Activated CD4-positive, alpha-beta T cell treated with anti-CD3 and anti-CD28 coated beads, Interleukin-2, amount 10 ng/mL, durations not matched to agents 24 days and 14 days (primary cell): ENCODE measurements at regions not wholly inside any gene's neighbourhood (a gene's known extent, or its start where the extent isn't known, plus 50 kb on each side); places are given as distances from the start of the nearest gene placed in this dataset.

Experiments
- DNase-seq: peaks from one replicate; pipeline ENCODE4 v3.0.0; 2022
- H3K27ac Mint-ChIP-seq: one replicate; pipeline ENCODE4 v1.8.0; 2022; ENCODE audit warnings: mild to moderate bottlenecking, mixed read lengths
- H3K27me3 Mint-ChIP-seq: one replicate; pipeline ENCODE4 v1.8.0; 2022; ENCODE audit warnings: mixed read lengths
- H3K36me3 Mint-ChIP-seq: one replicate; pipeline ENCODE4 v1.8.0; 2022; ENCODE audit warnings: low read depth, mild to moderate bottlenecking, mixed read lengths
- H3K4me1 Mint-ChIP-seq: one replicate; pipeline ENCODE4 v1.8.0; 2021; ENCODE audit warnings: mixed read lengths
- H3K4me3 Mint-ChIP-seq: one replicate; pipeline ENCODE4 v1.8.0; 2022; ENCODE audit warnings: mild to moderate bottlenecking, moderate library complexity, mixed read lengths
- H3K9me3 Mint-ChIP-seq: one replicate; pipeline ENCODE4 v1.8.0; 2021; ENCODE audit warnings: mixed read lengths
- intact Hi-C: fragments of 100-400 bp; cut with micrococcal nuclease; formaldehyde crosslinking; loops from one replicate; pipeline ENCODE4 v1.15.1; 2023

DNA sequence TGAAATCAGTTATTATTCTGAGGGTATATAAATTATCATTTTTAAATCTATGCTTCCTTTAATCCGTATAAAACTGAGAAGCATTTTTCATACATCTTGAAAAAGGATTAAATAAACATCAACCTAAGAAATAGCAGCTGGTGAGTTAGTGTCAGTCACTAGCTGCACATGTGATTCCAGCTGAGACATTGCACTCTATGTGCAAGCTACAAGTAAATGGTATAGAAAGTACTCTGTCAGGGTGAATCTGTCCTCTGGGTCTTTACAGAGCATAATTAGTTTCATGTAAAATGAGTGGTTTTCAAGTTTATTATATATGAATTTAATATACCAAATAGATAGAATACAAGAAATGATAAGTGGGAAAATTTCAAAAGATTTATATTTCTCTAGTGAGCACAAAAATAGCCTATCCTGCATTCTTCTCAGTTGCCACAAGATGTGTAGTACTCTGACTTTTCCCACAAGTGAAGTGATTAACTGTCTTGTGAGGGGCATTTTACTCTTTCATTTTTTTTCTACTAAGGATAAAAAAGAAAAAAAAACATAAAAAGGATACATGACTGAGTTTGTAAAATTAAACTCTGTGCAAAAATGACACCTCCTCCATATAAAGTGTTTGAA is 1372.1 kb downstream of the PCDH9 start:
- no peaks in the 10 kb centered on the region for H3K36me3 Mint-ChIP-seq
- no peaks in the 10 kb centered on the region for H3K4me1 Mint-ChIP-seq
- no peak overlapping the region for H3K4me3 Mint-ChIP-seq
- DNase-seq = no peak
- intact Hi-C loops = no loop called here
- no peaks in the 10 kb centered on the region for H3K9me3 Mint-ChIP-seq
- no peaks in the 10 kb centered on the region for H3K27me3 Mint-ChIP-seq
- no peak overlapping the region for H3K27ac Mint-ChIP-seq

DNA sequence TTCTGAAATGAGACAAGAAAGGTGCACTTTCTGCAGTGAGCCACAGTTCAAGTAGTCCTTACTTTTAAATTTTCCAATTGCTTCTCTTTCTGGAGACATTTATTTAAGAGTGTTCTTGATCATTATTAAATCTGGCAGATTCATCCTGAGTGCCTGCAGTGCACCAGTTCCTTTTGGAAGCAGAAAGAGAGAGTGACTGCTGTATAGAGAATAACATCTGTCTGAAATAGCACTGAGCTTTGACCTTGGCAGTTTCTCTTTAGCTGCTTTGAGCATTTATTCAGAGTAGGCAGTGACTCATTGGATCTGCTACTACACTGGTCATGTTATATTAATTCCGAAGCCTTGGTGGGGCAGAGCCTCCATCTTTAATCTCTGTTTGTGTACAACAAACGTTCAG is 1373.7 kb downstream of the PCDH9 start:
- H3K4me1 Mint-ChIP-seq = no peaks in the 10 kb centered on the region
- intact Hi-C loops = no loop called here
- H3K36me3 Mint-ChIP-seq = no peaks in the 10 kb centered on the region
- H3K27me3 Mint-ChIP-seq = no peaks in the 10 kb centered on the region
- no peak for DNase-seq
- H3K27ac Mint-ChIP-seq = no peak overlapping the region
- no peaks in the 10 kb centered on the region for H3K9me3 Mint-ChIP-seq
- H3K4me3 Mint-ChIP-seq = no peak overlapping the region

GRCh38 chr13:65855242-65855805 is 1374.8 kb downstream of the PCDH9 start:
- H3K36me3 Mint-ChIP-seq = no peaks in the 10 kb centered on the region
- no peaks in the 10 kb centered on the region for H3K4me1 Mint-ChIP-seq
- no peak for DNase-seq
- no peak overlapping the region for H3K4me3 Mint-ChIP-seq
- intact Hi-C loops = no loop called here
- no peak overlapping the region for H3K27ac Mint-ChIP-seq
- H3K27me3 Mint-ChIP-seq = no peaks in the 10 kb centered on the region
- no peaks in the 10 kb centered on the region for H3K9me3 Mint-ChIP-seq

GRCh38 chr13:65854431-65854830 is 1375.7 kb downstream of the PCDH9 start:
- no peak for DNase-seq
- Mint-ChIP-seq H3K36me3 (no peaks in the 10 kb centered on the region), H3K4me3 (no peak overlapping the region), H3K9me3 (no peaks in the 10 kb centered on the region), H3K27me3 (no peaks in the 10 kb centered on the region), H3K4me1 (no peaks in the 10 kb centered on the region), H3K27ac (no peak overlapping the region)
- intact Hi-C loops = no loop called here

- Mint-ChIP-seq H3K27me3 (no peaks in the 10 kb centered on the region), H3K27ac (no peak overlapping the region), H3K4me1 (no peaks in the 10 kb centered on the region), H3K36me3 (no peaks in the 10 kb centered on the region), H3K9me3 (peaks cover 3% of the 10 kb centered on the region), H3K4me3 (no peak overlapping the region)
- intact Hi-C loops = no loop called here
- DNase-seq = no peak
Observed at GRCh38 chr13:65844266-65844841, 1385.8 kb downstream of the PCDH9 start.

- H3K9me3 Mint-ChIP-seq = peaks cover 3% of the 10 kb centered on the region
- H3K4me3 Mint-ChIP-seq = no peak overlapping the region
- H3K27me3 Mint-ChIP-seq = no peaks in the 10 kb centered on the region
- no peak for DNase-seq
- intact Hi-C loops = no loop called here
- no peaks in the 10 kb centered on the region for H3K4me1 Mint-ChIP-seq
- no peak overlapping the region for H3K27ac Mint-ChIP-seq
- no peaks in the 10 kb centered on the region for H3K36me3 Mint-ChIP-seq
Observed at GRCh38 chr13:65843314-65843731, 1386.8 kb downstream of the PCDH9 start.

GRCh38 chr13:65841156-65841555 is 1389.0 kb downstream of the PCDH9 start:
- Mint-ChIP-seq H3K36me3 (no peaks in the 10 kb centered on the region), H3K27me3 (no peaks in the 10 kb centered on the region), H3K9me3 (peaks cover 2% of the 10 kb centered on the region), H3K4me1 (no peaks in the 10 kb centered on the region), H3K27ac (no peak overlapping the region), H3K4me3 (no peak overlapping the region)
- DNase-seq = no peak
- intact Hi-C loops = no loop called here

- no peak overlapping the region for H3K4me3 Mint-ChIP-seq
- DNase-seq = no peak
- H3K27me3 Mint-ChIP-seq = no peaks in the 10 kb centered on the region
- no peaks in the 10 kb centered on the region for H3K9me3 Mint-ChIP-seq
- no peak overlapping the region for H3K27ac Mint-ChIP-seq
- H3K36me3 Mint-ChIP-seq = no peaks in the 10 kb centered on the region
- intact Hi-C loops = no loop called here
- no peaks in the 10 kb centered on the region for H3K4me1 Mint-ChIP-seq
Observed at GRCh38 chr13:65836066-65836465, 1394.1 kb downstream of the PCDH9 start.

GRCh38 chr13:65834897-65835296 is 1395.2 kb downstream of the PCDH9 start:
- Mint-ChIP-seq H3K9me3 (no peaks in the 10 kb centered on the region), H3K27ac (no peak overlapping the region), H3K4me3 (no peak overlapping the region), H3K36me3 (no peaks in the 10 kb centered on the region), H3K4me1 (no peaks in the 10 kb centered on the region), H3K27me3 (no peaks in the 10 kb centered on the region)
- intact Hi-C loops = no loop called here
- no peak for DNase-seq

GRCh38 chr13:65830411-65831205 is 1399.5 kb downstream of the PCDH9 start:
- Mint-ChIP-seq H3K4me3 (no peak overlapping the region), H3K9me3 (no peaks in the 10 kb centered on the region), H3K36me3 (no peaks in the 10 kb centered on the region)

DNA sequence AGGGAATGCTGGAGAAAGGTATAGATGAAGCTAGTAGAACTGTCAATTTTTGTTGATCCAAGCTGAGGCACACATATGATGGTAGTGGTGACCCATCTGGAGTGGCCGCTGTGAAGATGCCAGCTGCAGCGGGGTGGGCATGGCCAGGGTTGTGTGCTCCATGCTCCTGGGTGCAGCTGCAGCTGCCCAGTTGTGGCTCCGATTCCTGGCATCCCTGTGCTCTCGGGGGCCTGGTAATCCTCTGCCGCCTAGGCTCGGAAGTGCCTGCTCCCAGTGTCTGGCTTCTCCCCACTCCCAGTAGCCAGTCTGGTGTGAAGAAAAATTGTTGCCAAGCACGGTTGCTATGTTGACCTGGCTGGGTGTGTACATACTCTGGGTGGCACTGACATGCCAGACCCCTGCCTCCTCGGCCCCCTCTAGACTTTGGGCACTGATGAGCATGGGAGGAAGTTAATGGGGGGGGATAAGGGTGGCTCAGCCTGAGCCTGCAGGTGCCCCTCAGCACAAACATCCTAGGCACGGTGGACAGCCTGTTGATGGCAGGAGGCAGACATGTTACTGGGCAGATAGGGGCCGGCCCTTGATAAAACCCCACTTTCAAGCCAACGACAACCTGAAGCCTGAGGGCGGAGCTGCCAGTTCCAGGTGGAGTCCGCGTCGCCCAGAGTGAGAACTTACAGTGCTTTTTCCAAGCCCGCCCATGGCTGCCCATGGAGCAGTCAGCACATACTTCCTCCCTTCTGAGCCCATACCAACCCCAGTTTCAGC is 1400.7 kb downstream of the PCDH9 start:
- Mint-ChIP-seq H3K27me3 (no peaks in the 10 kb centered on the region), H3K36me3 (no peaks in the 10 kb centered on the region), H3K4me1 (no peaks in the 10 kb centered on the region), H3K27ac (no peak overlapping the region), H3K4me3 (no peak overlapping the region), H3K9me3 (no peaks in the 10 kb centered on the region)
- intact Hi-C loops = no loop called here
- DNase-seq = no peak

More at GRCh38 chr13:65830411-65831205, 1399.5 kb downstream of the PCDH9 start:
- Mint-ChIP-seq H3K27me3 (no peaks in the 10 kb centered on the region), H3K4me1 (no peaks in the 10 kb centered on the region), H3K27ac (no peak overlapping the region)
- intact Hi-C loops = no loop called here
- DNase-seq = no peak

GRCh38 chr13:65826657-65827056 is 1403.5 kb downstream of the PCDH9 start:
- no peaks in the 10 kb centered on the region for H3K9me3 Mint-ChIP-seq
- no peaks in the 10 kb centered on the region for H3K4me1 Mint-ChIP-seq
- no peak overlapping the region for H3K4me3 Mint-ChIP-seq
- intact Hi-C loops = no loop called here
- H3K27ac Mint-ChIP-seq = no peak overlapping the region
- no peaks in the 10 kb centered on the region for H3K27me3 Mint-ChIP-seq
- no peak for DNase-seq
- H3K36me3 Mint-ChIP-seq = no peaks in the 10 kb centered on the region

DNA sequence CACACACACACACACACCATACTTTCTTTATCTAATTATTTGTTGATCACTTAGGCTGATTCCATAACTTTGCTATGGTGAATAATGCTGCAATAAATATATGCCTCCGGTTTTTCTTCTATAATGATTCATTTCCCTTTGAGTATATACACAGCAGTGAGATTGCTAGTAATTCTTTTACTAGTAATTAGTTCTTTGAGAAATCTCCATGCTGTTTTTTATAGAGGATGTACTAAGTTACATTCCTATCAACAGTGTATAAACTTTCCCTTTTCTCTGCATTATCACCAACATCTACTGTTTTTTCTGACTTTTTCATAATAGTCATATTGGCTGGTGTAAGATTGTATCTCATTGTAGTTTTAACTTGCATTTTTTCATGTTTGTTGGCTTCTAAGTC is 1405.1 kb downstream of the PCDH9 start:
- no peaks in the 10 kb centered on the region for H3K4me1 Mint-ChIP-seq
- intact Hi-C loops = no loop called here
- H3K36me3 Mint-ChIP-seq = no peaks in the 10 kb centered on the region
- H3K9me3 Mint-ChIP-seq = no peaks in the 10 kb centered on the region
- H3K4me3 Mint-ChIP-seq = no peak overlapping the region
- no peak for DNase-seq
- no peaks in the 10 kb centered on the region for H3K27me3 Mint-ChIP-seq
- H3K27ac Mint-ChIP-seq = no peak overlapping the region

GRCh38 chr13:65808061-65808460 is 1422.1 kb downstream of the PCDH9 start:
- no peak overlapping the region for H3K27ac Mint-ChIP-seq
- no peaks in the 10 kb centered on the region for H3K4me1 Mint-ChIP-seq
- intact Hi-C loops = no loop called here
- H3K9me3 Mint-ChIP-seq = no peaks in the 10 kb centered on the region
- DNase-seq = no peak
- H3K36me3 Mint-ChIP-seq = no peaks in the 10 kb centered on the region
- no peak overlapping the region for H3K4me3 Mint-ChIP-seq
- no peaks in the 10 kb centered on the region for H3K27me3 Mint-ChIP-seq
